Activated naive CD8-positive, alpha-beta T cell treated with anti-CD3 and anti-CD28 coated beads, Interleukin-2, amount 50 U/mL, for 16 hours (primary cell): ENCODE measurements at regions not wholly inside any gene's neighbourhood (a gene's known extent, or its start where the extent isn't known, plus 50 kb on each side); places are given as distances from the start of the nearest gene placed in this dataset.
"Not testable (repeated sequence)": the region's sequence is repeated elsewhere in the genome, so short reads cannot be mapped to it uniquely, and the experiment has no call there.

Experiments
- DNase-seq: peaks from one replicate; pipeline ENCODE4 v3.0.0-alpha.2; 2020; ENCODE audit warnings: low read depth, low spot score

- DNase-seq = no peak
Measured at GRCh38 chr4:188433741-188434315, 294.6 kb downstream of the TRIML1 start.

GRCh38 chr4:188434643-188435042 is 295.4 kb downstream of the TRIML1 start:
- no peak for DNase-seq

GRCh38 chr4:188435381-188435780 is 296.1 kb downstream of the TRIML1 start:
- DNase-seq = no peak

- DNase-seq = no peak
Measured at GRCh38 chr4:188437535-188437934, 298.3 kb downstream of the TRIML1 start.

- DNase-seq = not testable (repeated sequence)
Measured at GRCh38 chr4:188438391-188438824, 299.2 kb downstream of the TRIML1 start.

GRCh38 chr4:188439641-188440311 is 300.5 kb downstream of the TRIML1 start:
- DNase-seq = no peak

- DNase-seq = no peak
Measured at GRCh38 chr4:188444500-188444899, 305.3 kb downstream of the TRIML1 start.

- DNase-seq = not testable (repeated sequence)
Measured at GRCh38 chr4:188448996-188449395, 309.8 kb downstream of the TRIML1 start.

- DNase-seq = no peak
Measured at GRCh38 chr4:188450571-188450970, 311.3 kb downstream of the TRIML1 start.

GRCh38 chr4:188452097-188452496 is 312.9 kb downstream of the TRIML1 start:
- DNase-seq = no peak

GRCh38 chr4:188454575-188454974 is 315.3 kb downstream of the TRIML1 start:
- DNase-seq = no peak

- no peak for DNase-seq
Measured at GRCh38 chr4:188455062-188455752, 316.0 kb downstream of the TRIML1 start.

GRCh38 chr4:188459381-188459780 is 320.1 kb downstream of the TRIML1 start:
- DNase-seq = no peak

GRCh38 chr4:188463909-188464308 is 324.7 kb downstream of the TRIML1 start:
- DNase-seq = no peak

GRCh38 chr4:188466001-188466400 is 326.8 kb downstream of the TRIML1 start:
- DNase-seq = no peak

- DNase-seq = no peak
Measured at GRCh38 chr4:188484256-188484655, 345.0 kb downstream of the TRIML1 start.

- no peak for DNase-seq
Measured at GRCh38 chr4:188485906-188486305, 346.7 kb downstream of the TRIML1 start.

- DNase-seq = no peak
Measured at GRCh38 chr4:188492886-188493285, 353.6 kb downstream of the TRIML1 start.

GRCh38 chr4:188495169-188495568 is 355.9 kb downstream of the TRIML1 start:
- DNase-seq = no peak

- no peak for DNase-seq
Measured at GRCh38 chr4:188511431-188511830, 372.2 kb downstream of the TRIML1 start.

GRCh38 chr4:188532751-188533150 is 393.5 kb downstream of the TRIML1 start:
- no peak for DNase-seq

- no peak for DNase-seq
Measured at GRCh38 chr4:188534297-188534696, 395.1 kb downstream of the TRIML1 start.

- DNase-seq = no peak
Measured at GRCh38 chr4:188534917-188535316, 395.7 kb downstream of the TRIML1 start.
